Prostate gland (tissue), 2 donors: ENCODE measurements at regions not wholly inside any gene's neighbourhood (a gene's known extent, or its start where the extent isn't known, plus 50 kb on each side); places are given as distances from the start of the nearest gene placed in this dataset.

Source experiments
- CTCF ChIP-seq, 4 experiments: fragments of 200-600 bp in 2 of 4; fragments of 450-650 bp in 2 of 4; sonication (generic) in 2 of 4; IDR thresholded peaks; 1 replicate in 3 of 4; 2 replicates in 1 of 4; pipeline ENCODE4 v1.5.1; 2016 to 2019; ENCODE audit warnings: antibody characterized with exemption in 4 of 4, mild to moderate bottlenecking in 2 of 4, moderate library complexity in 2 of 4
- POLR2A ChIP-seq: fragments of 450-650 bp; IDR thresholded peaks from one replicate; pipeline ENCODE4 v1.6.1; 2016; ENCODE audit warnings: antibody characterized with exemption, mild to moderate bottlenecking
- POLR2AphosphoS5 ChIP-seq: sonication (generic); formaldehyde crosslinking; IDR thresholded peaks from one replicate; pipeline ENCODE4 v1.6.1; 2017; ENCODE audit warnings: antibody characterized with exemption

GRCh38 chr1:59075021-59075420, 221.9 kb upstream of the FGGY start:
- TF ChIP-seq CTCF (IDR thresholded peaks at IDR 0.05) (no peak), POLR2A (no peak), POLR2AphosphoS5 (no peak)
